ENCODE measurements at regions not wholly inside any gene's neighbourhood (a gene's known extent, or its start where the extent isn't known, plus 50 kb on each side); places are given as distances from the start of the nearest gene placed in this dataset.

DNA sequence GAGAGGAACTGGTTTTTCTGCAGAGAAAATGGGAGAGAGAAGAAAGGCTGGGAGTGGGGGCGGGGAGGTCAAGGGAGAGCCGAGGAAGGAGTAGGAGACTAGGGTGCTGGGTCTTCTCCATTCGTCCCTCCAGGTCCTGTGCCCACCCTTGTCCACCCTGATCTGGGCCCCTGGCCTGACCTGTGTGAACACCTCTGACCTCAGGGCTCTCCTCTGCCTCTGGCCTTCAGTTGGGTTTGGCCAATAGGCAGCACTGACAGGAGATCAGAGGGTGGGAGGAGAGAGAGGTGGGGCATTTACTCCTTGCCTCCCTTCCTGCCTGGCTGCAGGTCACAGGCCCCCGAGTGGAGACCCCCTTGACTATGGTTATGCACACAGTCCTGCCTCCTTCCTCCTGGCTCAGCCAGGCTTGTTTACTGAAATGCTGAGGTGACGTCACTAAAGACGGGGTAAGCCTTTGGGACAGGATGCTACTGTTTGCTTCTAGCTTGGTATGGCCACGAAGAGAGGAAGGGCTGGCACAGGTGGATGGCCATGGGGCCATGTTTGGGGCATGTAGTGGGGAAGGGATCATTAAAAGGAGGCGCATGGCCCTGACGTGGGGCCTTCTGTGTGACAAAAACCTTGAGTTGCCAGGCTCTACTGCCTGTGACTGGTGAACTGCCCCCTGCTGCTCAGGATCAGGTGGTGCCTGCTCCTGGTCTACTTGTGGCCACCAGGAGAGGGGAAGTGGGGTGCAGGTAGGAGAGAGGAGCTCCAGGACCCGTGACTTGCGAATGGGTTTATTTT lies 248.7 kb upstream of the CSF3R start:
- TF ChIP-seq, protein P1, sequence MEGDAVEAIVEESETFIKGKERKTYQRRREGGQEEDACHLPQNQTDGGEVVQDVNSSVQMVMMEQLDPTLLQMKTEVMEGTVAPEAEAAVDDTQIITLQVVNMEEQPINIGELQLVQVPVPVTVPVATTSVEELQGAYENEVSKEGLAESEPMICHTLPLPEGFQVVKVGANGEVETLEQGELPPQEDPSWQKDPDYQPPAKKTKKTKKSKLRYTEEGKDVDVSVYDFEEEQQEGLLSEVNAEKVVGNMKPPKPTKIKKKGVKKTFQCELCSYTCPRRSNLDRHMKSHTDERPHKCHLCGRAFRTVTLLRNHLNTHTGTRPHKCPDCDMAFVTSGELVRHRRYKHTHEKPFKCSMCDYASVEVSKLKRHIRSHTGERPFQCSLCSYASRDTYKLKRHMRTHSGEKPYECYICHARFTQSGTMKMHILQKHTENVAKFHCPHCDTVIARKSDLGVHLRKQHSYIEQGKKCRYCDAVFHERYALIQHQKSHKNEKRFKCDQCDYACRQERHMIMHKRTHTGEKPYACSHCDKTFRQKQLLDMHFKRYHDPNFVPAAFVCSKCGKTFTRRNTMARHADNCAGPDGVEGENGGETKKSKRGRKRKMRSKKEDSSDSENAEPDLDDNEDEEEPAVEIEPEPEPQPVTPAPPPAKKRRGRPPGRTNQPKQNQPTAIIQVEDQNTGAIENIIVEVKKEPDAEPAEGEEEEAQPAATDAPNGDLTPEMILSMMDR (IDR thresholded peaks at IDR 0.05; ENCODE audit: low read depth, low read length): no peak
- no peak for TF ChIP-seq EZH2phosphoT487 (IDR thresholded peaks at IDR 0.05; ENCODE audit: low read depth)
